Glutamatergic neuron (in vitro differentiated cells): ENCODE measurements at regions not wholly inside any gene's neighbourhood (a gene's known extent, or its start where the extent isn't known, plus 50 kb on each side); places are given as distances from the start of the nearest gene placed in this dataset.

Experiments used
- DNase-seq: peaks from one replicate; pipeline ENCODE4 v3.0.0; 2022
- H3K27ac Mint-ChIP-seq: one replicate; pipeline ENCODE4 v1.8.0; 2020; ENCODE audit warnings: mild to moderate bottlenecking, mixed read lengths, inconsistent platforms; ENCODE audit not compliant: unreplicated experiment
- H3K27me3 Mint-ChIP-seq: one replicate; pipeline ENCODE4 v1.8.0; 2020; ENCODE audit warnings: mild to moderate bottlenecking, moderate library complexity, mixed read lengths, inconsistent platforms; ENCODE audit not compliant: unreplicated experiment
- H3K36me3 Mint-ChIP-seq: one replicate; pipeline ENCODE4 v1.8.0; 2020; ENCODE audit warnings: mild to moderate bottlenecking, mixed read lengths, inconsistent platforms; ENCODE audit not compliant: unreplicated experiment
- H3K4me1 Mint-ChIP-seq: one replicate; pipeline ENCODE4 v1.8.0; 2020; ENCODE audit warnings: mild to moderate bottlenecking, low read depth, mixed read lengths, inconsistent platforms; ENCODE audit not compliant: unreplicated experiment
- H3K4me3 Mint-ChIP-seq: one replicate; pipeline ENCODE4 v1.8.0; 2020; ENCODE audit warnings: mild to moderate bottlenecking, mixed read lengths, inconsistent platforms; ENCODE audit not compliant: unreplicated experiment
- H3K9me3 Mint-ChIP-seq: one replicate; pipeline ENCODE4 v1.8.0; 2020; ENCODE audit warnings: mild to moderate bottlenecking, moderate library complexity, mixed read lengths, inconsistent platforms; ENCODE audit not compliant: unreplicated experiment
- CTCF ChIP-seq: fragments of 200-600 bp; sonication (generic); IDR thresholded peaks from one replicate; pipeline ENCODE4 v1.5.0; 2021; ENCODE audit not compliant: partially characterized antibody, unreplicated experiment

GRCh38 chr1:59237900-59238299 is 59.0 kb upstream of the FGGY start:
- no peak for TF ChIP-seq CTCF
- Mint-ChIP-seq H3K27me3 (no peaks in the 10 kb centered on the region), H3K9me3 (no peaks in the 10 kb centered on the region), H3K4me3 (no peak overlapping the region), H3K27ac (no peak overlapping the region), H3K4me1 (no peaks in the 10 kb centered on the region), H3K36me3 (no peaks in the 10 kb centered on the region)
- DNase-seq = no peak

GRCh38 chr1:59238333-59238934 is 58.5 kb upstream of the FGGY start:
- Mint-ChIP-seq H3K27me3 (no peaks in the 10 kb centered on the region), H3K9me3 (no peaks in the 10 kb centered on the region), H3K36me3 (no peaks in the 10 kb centered on the region), H3K4me3 (no peak overlapping the region), H3K27ac (no peak overlapping the region), H3K4me1 (no peaks in the 10 kb centered on the region)
- TF ChIP-seq CTCF = no peak
- no peak for DNase-seq

- no peaks in the 10 kb centered on the region for H3K36me3 Mint-ChIP-seq
- H3K4me3 Mint-ChIP-seq = no peak overlapping the region
- H3K4me1 Mint-ChIP-seq = no peaks in the 10 kb centered on the region
- H3K27ac Mint-ChIP-seq = no peak overlapping the region
- H3K9me3 Mint-ChIP-seq = peaks cover 2% of the 10 kb centered on the region
- DNase-seq = no peak
- TF ChIP-seq CTCF = no peak
- H3K27me3 Mint-ChIP-seq = no peaks in the 10 kb centered on the region
These were observed 57.9 kb upstream of the FGGY start for GRCh38 chr1:59238993-59239392.

GRCh38 chr1:59241909-59242308 is 55.0 kb upstream of the FGGY start:
- TF ChIP-seq CTCF = no peak
- peaks cover 13% of the 10 kb centered on the region for H3K36me3 Mint-ChIP-seq
- no peaks in the 10 kb centered on the region for H3K4me1 Mint-ChIP-seq
- H3K27ac Mint-ChIP-seq = no peak overlapping the region
- no peak overlapping the region for H3K4me3 Mint-ChIP-seq
- H3K27me3 Mint-ChIP-seq = peaks cover 2% of the 10 kb centered on the region
- no peak for DNase-seq
- H3K9me3 Mint-ChIP-seq = peaks cover 4% of the 10 kb centered on the region

GRCh38 chr1:59242370-59242769 is 54.5 kb upstream of the FGGY start:
- no peak overlapping the region for H3K4me3 Mint-ChIP-seq
- H3K9me3 Mint-ChIP-seq = peaks cover 4% of the 10 kb centered on the region
- H3K4me1 Mint-ChIP-seq = no peaks in the 10 kb centered on the region
- no peak for DNase-seq
- peaks cover 13% of the 10 kb centered on the region for H3K36me3 Mint-ChIP-seq
- no peak overlapping the region for H3K27ac Mint-ChIP-seq
- peaks cover 2% of the 10 kb centered on the region for H3K27me3 Mint-ChIP-seq
- TF ChIP-seq CTCF = no peak
